NCI-H2227 (cell line): ENCODE measurements at regions not wholly inside any gene's neighbourhood (a gene's known extent, or its start where the extent isn't known, plus 50 kb on each side); places are given as distances from the start of the nearest gene placed in this dataset.
"Not testable (repeated sequence)": the region's sequence is repeated elsewhere in the genome, so short reads cannot be mapped to it uniquely, and the experiment has no call there.

Source experiments
- DNase-seq: peaks from one replicate; lab custom pipeline; 2025; ENCODE audit not compliant: unreplicated experiment; lab: John Stamatoyannopoulos, UW

DNA sequence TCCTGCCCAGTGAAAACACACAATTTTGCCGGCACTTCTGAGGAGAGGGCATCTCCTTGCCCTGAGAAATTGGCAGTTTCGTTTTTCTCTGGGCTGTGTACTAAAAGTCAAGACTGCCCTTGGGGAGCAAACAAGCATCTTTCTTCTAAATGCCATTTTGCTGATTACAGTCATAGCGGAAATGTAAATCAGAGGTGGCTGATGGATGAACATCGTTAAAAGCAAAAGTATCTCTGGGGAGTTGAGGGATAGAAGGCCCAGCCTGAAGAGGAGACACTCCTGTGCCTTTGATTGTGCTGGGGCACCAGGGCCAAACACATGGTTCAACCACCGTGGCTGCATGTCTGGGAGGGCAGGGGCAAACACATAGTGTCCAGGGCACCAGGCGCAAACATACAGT is 49.8 kb downstream of the ABCC12 start:
- no peak for DNase-seq

DNA sequence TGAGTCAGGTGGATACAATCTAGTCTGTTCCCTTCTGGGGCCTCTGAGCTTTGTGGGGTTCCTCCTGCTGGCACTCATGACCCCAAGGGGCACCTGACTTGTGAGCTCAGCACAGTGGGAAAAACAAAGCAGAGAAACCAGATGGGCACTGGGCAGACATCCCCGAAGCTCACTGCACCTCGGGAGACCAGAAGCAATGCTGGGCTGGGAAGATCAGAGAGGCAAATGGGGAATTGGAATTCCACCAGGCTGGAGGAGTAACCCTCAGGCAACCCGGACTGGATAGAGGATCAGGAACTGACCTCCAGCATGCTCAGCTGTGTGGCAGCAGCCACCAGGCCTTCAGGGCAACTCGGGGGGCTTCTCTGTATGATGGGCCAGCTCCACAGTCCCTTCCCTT is 50.3 kb downstream of the ABCC12 start:
- DNase-seq: no peak

DNA sequence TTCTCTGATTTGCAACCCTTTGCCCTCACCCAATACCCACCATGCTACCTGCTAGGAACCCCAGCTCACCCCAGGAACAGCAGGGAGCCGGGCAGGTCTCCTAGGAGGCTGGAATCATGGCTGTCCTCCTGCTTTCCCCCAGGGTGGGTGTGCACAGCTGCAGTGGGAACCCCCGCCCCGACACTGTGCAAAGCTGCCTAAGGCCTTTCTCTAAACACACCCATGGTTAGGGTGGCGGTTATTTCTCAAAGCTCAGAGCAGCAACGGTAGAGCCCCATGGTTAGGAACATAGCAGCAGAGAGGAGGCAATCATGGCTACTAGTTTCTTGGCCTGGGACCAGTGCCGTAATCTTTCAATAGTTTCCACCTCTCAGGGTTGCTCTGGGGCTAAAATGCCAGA is 52.2 kb downstream of the ABCC12 start:
- no peak for DNase-seq

DNA sequence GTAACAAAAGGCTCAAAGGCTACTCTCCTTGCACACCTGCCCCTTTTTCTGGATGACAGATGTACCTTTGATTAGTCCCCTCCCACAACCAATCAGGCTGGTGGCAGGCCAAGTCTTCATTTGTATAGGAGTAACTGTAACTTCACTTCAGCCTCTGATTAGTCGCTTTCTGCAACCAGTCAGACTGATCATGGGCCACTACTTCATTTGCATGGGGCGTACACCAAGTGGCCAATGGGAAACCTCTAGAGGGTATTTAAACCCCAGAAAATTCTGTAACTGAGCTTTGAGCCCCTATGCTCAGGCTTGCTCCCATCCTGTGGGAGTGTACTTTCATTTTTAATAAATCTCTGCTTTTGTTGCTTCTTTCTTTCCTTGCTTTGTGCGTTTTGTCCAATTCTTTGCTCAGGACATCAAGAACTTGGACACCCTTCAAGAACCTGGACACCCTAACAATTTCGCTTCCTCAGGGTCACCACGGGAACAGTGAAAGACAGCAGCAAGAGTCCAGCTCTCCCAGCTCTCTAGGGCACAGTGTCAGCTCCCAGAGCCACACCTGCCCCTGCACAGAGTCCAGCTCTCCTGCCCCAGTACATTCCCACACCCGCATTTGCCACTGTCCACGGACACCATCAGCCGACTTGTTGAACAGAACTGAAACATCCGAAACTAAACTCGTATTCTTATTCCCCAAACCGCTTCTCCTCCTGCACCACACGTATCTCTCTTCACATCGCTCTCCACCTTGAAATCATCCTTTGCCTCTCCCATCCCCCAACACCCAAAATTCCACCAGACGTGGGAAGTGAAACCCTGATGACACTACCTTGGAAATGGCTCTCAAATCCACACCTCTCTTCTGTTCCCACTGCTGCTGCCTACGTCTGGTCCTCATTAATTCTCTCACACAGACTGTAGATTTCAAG is 53.4 kb downstream of the ABCC12 start:
- DNase-seq: no peak

DNA sequence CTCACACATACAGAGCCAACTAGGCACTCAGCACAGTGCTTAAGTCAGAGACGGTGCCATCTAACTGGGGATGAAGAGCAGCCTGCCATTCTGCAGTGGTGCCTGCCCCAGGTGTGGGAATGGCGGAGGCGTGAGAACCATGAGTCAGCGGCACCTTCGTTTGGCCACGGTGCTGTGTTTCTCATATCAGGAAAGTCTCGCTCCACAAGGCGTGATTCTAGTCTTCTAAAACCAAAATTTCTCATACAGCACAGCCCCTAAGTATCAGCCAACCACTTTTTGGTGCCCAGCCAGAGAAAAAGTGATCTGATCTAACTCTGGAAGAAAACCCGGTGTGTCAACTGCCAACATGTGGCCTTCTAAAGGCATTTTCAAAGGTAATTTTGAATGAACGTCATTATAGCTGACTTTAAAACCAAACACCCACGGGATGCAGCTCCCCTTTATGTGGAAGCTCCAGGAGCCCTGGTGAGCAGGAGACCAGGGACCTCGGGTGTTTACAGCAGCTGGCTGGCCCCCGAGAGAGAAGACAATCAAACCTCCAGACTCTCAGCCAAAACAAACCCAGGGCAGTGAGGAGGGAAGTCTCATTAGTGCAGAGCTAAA is 54.6 kb downstream of the ABCC12 start:
- no peak for DNase-seq

DNA sequence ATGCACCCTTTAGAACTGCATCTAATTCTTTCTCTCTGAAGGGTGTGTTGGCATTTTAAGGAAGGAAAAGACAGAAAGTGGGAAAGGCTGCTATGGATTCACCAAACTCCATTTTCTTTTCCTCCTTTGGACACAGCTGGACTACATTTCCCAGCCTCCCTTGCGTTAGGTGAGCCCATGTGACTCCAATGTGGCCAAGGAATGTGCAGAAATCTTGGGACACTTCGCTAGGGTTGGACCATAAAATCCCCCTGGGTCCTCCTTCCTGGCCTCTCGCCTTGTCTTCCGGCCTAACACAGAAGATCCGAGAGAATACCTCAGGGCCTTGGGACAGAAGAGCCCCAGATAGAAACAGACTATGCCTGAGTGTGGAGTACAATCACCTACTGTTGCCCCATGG is 56.3 kb downstream of the ABCC12 start:
- DNase-seq: no peak

DNA sequence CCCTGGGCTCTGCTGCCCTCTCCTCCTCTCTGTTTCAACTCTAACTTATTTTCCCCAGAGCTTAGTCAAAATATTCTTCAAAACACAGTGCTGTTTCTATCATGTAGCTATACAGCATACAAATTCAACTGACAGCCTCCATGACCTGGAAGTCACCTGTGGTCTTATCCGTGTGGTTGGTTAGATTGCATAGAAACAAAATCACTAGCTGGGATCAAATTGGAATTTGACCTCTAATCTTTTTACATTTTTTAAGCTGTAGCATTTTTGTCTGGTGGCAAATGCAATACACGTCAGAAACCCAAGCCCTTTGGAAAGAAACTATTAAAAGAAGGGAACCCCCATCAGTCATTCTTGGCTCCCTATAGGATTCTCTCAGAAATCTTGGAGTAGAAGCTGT is 57.3 kb downstream of the ABCC12 start:
- DNase-seq: no peak

DNA sequence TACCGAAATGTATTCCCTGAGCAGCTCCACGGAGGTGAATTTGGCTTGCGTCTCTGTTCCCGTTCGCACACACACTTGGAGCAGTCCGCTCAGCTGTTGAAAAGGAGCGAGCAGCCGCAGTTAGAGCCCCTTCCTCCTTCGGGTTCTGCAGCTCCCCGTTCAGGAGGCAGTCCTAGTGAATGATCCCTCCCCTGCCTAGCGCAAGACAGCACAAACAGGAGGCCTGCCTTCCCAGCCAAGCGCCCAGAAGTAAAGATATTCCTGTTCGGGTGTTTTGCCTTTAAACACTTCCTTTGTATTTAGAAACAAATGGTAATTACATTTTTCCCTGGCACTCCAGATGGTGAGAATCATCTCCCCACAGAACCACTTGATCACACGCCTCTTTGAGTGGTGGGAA is 64.7 kb downstream of the ABCC12 start:
- DNase-seq: no peak

DNA sequence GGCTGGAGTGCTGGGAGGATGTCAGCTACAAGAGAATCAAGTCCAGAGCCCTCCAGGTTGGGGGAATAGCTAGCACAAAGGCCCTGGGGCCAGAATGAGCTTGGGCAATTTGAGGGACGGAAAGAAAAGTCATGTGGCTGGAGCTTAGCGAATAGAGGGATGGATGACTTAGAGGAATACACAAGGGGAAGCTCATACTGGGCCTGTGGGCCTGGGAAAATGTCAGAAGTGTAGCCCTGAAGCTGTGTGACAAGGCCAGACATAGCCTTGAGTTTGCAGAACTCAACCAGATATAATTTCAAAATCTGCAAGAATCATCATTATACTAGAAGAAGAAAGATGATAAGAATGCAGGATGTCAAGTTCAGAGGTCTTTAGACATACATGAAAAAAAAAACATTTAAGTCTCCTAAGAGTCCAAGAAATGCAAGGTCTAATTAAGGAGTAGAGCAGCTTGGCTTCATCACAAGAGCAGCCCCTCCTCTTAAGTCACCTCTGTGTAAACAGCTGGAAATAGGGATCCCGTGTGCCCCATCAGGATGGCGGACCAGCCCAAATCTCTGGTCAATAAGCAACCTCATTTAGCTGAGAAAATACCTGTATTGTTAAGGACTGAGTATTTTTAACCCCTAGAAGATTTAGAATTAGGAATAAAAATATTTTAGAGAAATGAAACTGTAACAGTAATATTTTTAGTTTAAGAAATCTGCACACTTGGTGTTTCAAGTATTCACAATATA is 66.6 kb downstream of the ABCC12 start:
- no peak for DNase-seq

DNA sequence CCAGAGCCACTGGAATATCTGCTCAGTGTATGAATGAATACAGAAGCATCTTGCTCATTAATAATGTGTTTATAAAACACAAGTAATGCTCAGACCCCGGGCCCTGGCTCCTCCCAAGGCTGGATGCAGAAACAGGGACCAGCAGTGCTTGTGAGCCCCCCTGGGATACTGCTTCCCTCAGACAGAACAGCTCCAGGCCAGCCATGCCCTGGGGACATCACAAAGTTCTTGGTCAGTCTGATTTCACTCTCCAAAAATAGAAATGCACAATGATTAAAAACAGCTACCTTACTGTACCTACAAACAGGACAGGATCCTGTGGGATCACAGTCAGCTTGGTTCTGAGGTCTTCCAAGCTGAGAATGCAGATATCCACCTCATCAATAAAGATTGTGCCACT is 68.2 kb downstream of the ABCC12 start:
- DNase-seq: no peak

DNA sequence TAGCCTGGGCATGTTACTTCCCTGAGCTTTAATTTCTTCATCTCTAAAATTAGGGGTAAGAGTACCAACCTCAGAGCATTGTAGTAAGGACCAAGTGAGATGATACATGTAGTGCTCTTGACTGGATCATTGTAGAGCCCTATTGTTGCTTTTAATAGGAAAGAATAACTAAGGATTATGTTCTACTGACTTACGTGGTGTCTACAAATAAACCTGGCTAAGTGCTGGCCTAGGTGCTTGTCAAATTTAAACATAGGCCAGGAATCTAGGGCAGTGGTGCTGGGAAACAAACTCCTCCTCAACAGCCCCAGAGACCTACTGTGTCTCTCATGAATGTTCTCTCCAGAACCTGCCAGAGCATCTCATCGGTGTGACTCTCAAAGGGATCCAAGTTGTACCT is 69.4 kb downstream of the ABCC12 start:
- no peak for DNase-seq

DNA sequence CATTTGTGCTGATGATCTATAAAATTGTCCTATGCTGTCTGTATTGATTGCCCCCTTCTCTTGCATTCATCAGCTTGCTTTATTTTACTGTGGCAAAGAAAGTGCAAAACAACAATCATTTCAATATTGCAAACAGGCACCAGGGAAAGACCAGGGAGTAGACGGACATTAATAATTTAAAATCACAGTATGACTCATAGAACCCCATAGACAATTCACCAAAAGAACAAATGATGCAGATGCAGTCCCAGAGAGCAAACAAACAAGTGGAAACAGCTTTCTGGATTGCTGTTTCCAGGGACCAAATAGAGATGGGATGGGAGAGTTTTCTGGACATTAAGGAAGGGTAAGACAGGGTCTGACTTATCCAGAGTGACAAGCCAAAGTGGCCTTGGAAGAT is 70.1 kb downstream of the ABCC12 start:
- no peak for DNase-seq

DNA sequence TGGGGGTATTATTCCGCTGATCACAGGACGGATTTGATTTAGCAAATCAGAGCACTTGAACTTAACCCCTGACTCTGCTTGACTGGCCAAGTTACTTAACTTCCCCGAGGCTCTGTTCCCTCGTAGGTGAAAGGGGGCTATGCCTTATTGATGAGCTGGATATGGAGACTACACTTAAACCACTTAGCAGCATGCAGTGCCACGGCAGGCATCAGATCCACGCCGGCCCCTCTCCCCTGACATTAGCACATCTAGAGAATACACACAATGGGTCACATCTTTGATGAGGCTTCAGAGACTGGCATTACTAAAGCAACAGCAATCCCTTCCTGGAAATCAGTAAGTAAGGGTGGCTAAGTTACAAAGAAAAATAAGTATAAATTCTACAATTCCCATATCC is 71.0 kb downstream of the ABCC12 start:
- no peak for DNase-seq

DNA sequence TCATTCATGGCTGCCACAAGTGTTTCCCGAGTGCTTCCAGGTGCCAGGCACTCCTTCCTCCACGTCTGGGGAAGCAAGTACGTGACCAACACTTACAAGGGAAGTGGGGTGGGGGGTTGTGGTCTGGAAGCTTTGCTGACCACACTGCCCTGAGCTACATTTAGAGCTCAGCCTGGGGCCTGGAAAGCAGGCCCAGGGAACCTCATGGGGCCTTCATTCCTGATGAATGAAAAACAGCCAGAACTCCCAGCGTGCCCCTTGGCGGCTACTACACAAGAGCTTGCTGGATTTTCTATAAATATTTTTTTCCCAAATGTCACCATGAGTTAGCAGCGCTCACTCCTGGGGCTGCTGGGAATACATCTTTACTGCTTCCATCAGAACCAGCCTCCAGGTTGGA is 73.3 kb downstream of the ABCC12 start:
- no peak for DNase-seq

DNA sequence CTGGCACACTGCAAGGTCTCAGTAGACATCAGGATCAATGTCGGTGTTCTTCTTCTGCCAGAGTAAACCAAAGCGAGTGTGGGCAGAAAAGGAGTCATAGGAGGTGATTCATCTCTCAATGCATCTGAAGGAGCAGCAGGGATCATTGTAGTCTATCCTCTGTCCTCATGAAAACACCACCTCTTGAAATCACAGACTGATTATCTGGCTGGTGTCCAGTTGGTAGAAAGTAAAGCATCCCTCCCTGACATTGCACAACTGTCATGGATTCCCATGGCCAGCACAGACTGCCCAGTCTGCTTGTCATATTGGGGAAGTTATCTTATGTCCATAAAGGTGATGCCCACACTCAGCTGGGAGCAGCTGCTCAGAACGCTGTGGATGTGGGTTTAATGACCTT is 74.1 kb downstream of the ABCC12 start:
- no peak for DNase-seq

DNA sequence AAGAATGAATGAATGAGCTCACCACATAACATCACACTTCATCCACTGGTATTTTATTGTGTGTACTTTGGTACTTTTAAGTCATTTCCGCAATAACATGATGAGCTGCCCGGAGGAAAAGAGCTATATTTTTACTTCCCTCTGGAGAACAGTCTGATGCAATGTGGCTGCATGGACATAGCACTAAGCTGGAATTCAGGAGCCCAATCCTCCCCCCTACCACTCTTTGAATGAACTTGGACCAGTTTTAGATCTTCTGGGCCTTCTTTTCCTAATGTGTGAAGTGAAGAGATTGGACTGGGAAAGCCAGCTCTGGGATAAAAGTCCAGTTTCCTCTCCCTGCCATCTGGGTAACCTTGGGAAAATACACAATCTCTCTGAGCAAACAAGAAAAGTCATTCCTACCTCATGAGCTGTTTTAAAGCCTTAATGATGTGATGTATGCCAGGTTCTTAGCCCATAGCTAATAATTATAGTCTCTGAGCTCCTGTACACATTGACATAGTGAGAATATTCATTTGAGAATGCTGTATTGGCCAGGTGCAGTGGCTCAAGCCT is 79.3 kb downstream of the ABCC12 start:
- DNase-seq: no peak

DNA sequence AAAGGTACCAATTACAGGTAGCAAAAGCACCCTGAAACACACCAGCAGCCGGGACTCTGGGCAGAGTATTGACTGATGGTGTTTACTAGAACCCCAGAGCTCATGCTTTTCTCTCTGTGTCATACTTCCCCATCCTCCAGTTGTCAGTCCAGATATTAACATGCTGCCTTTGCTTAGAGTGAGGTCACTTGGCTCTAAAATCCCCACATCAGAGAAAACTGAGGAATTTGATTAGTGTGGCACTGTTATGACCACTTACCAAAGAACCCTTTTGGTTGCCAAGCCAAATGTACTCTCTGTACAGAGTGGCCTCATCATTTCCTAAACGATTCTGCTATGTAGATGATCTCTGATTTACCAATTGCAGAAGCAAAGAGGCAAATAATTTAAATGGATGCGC is 80.4 kb downstream of the ABCC12 start:
- DNase-seq: no peak

DNA sequence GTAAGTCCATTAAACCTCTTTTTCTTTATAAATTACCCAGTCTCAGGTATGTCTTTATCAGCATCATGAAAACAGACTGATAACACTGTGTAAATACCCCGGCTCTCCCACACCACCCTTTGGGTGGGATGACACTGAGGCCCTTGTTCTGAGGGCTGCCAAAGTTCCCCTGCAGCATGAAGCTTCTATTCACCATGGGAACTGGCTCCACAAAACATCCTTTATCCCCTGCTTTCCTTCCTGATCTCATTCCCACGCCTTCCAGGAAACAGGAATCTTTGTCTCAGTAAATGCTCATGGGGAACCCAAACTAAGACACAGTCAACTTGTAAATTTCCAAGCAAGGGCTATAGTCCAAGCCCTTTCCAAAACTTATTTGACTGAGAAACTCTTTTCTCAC is 88.4 kb downstream of the ABCC12 start:
- DNase-seq: no peak

DNA sequence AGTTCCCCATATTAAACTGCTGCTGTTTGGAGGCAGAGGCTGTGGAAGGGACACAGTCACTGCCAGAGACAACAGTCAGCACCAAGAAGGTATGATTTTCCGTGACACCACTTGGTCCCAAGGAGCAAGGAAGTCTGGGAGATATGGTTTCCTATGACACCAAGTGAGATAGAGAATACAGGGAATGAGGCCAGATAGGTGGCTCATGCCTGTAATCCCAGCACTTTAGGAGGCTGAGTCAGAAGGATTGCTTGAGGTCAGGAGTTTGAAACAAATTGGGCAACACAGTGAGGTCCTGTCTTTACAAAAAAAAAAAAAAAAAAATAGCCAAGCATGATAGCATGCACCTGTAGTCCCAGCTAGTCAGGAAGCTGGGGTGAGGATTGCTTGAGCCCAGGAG is 90.8 kb downstream of the ABCC12 start:
- DNase-seq: no peak

DNA sequence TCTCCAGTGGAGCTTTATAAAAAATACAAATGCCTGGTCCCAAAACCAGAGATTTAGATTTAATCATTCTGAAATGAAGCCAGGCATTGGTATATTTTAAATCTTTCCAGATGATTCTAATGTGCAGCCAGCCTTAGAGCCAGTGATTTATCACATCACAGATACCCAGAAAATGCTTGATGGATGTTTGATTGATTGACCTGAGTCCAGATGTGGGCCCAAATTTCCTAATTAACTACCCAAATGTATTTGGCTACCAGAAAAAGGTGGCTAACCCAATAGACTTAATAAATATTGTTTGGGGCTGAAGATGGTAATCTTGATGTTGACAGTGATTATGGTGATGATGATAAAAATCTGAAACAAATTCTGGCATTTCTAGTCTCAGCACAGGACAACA is 93.1 kb downstream of the ABCC12 start:
- DNase-seq: no peak

DNA sequence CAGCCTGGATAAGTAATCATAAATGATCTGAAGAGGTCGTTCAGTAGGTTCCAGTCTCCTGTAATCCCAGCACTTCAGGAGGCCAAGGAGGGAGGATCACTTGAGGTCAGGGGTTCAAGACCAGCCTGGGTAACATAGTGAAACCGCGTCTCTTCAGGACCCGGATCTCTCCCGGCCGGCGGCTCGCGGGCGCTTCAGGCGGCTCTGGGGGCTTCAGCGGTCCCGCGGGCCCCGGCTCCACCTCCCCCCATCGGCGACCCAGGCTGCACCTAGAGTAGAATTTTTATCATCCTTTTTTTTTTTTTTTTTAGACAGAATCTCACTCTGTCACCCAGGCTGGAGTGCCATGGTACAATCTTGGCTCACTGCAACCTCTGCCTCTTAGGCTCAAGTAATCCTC is 95.9 kb downstream of the ABCC12 start:
- DNase-seq: no peak

DNA sequence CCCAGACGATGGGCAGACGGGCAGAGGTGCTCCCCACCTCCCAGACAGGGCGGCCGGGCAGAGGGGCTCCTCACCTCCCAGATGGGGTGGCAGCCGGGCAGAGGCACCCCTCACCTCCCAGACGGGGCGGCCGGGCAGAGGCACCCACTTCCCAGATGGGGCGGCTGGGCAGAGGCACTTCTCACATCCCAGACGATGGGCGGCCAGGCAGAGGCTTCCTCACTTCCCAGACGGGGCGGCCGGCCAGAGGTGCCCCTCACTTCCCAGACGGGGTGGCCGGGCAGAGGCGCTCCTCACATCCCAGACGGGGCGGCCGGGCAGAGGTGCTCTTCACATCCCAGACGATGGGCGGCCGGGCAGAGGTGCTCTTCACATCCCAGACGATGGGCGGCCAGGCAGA is 96.6 kb downstream of the ABCC12 start:
- not testable (repeated sequence) for DNase-seq
